Psoas muscle (tissue), 7 donors: ENCODE measurements at regions not wholly inside any gene's neighbourhood (a gene's known extent, or its start where the extent isn't known, plus 50 kb on each side); places are given as distances from the start of the nearest gene placed in this dataset.

Experiments used
- ATAC-seq, 4 donors: fragments of 200-7000 bp; cut with Tn5 transposase; one replicate each; pipeline ENCODE4 v1.9.1; 2020; ENCODE audit warnings: moderate library complexity in 3 of 4, mild to moderate bottlenecking in 2 of 4
- DNase-seq, 2 donors: peaks; one replicate each; pipeline ENCODE4 v3.0.0-alpha.2; 2020
- H3K27ac ChIP-seq: fragments of 200-600 bp; one replicate; pipeline ENCODE4 v1.8.0; 2022
- H3K27me3 ChIP-seq, 3 donors: fragments of 200-600 bp in 1 of 3; one replicate each; pipeline versions ENCODE4 v1.6.1 to v1.8.0; 2013 to 2022; ENCODE audit warnings: low read length in 2 of 3, mild to moderate bottlenecking in 2 of 3, moderate library complexity in 1 of 3; ENCODE audit not compliant: insufficient read depth in 3 of 3
- H3K36me3 ChIP-seq, 2 donors: fragments of 200-600 bp in 1 of 2; one replicate each; pipeline versions ENCODE4 v1.6.1 to v1.8.0; 2013 to 2022; ENCODE audit warnings: low read depth in 1 of 2, mild to moderate bottlenecking in 1 of 2, moderate library complexity in 1 of 2; ENCODE audit not compliant: insufficient read depth in 1 of 2
- H3K4me1 ChIP-seq: fragments of 200-600 bp; one replicate; pipeline ENCODE4 v1.8.0; 2022
- H3K4me3 ChIP-seq: fragments of 200-600 bp; one replicate; pipeline ENCODE4 v1.8.0; 2022; ENCODE audit warnings: mild to moderate bottlenecking
- H3K9me3 ChIP-seq: fragments of 200-600 bp; one replicate; pipeline ENCODE4 v1.8.0; 2022
- CTCF ChIP-seq: fragments of 200-600 bp; IDR thresholded peaks from one replicate; pipeline ENCODE4 v1.8.0; 2022; ENCODE audit warnings: antibody characterized with exemption
- WGBS, 3 donors: extraction: QIAGEN DNeasy Blood & Tissue Kit; methylation state at CpG; one replicate each; pipeline versions ENCODE4 v1.1.6 to v1.1.7; 2013; 5-methylcytosine and 5-hydroxymethylcytosine counted together
- intact Hi-C, 2 donors: fragments of 100-400 bp; cut with DNase I; formaldehyde crosslinking; loops; one replicate each; pipeline versions ENCODE4 v1.11.0 to v1.14.2; 2022
- donor health status: healthy with polysubstance abuse.
- donor health status: DM: no; HTN: no; CAD: no; lungs with moderate emphysema.
- donor health status: Bipolar disorder and iron deficiency.
- donor health status: healthy.
- donor health status: DM: yes; HTN: yes; CAD: no.
- donor health status: DM: no; HTN: no; CAD: no.
- donor health status: DM: yes; HTN: yes; CAD: no.

- Histone ChIP-seq H3K9me3 (no peaks in the 10 kb centered on the region), H3K27ac (no peak overlapping the region), H3K4me1 (no peaks in the 10 kb centered on the region), H3K36me3 (no peaks in the 10 kb centered on the region), H3K4me3 (no peak overlapping the region), H3K27me3 (no peaks in the 10 kb centered on the region)
- intact Hi-C loops, result no loop called here
- DNase-seq (no peak), ATAC-seq (no peak)
- TF ChIP-seq CTCF, result no peak
- 75 to 79% (median 79%) methylated on average over 4 of the region's 4 CpGs for WGBS, 3 donors
Observed at GRCh38 chr13:99743094-99743493, 228.5 kb downstream of the ZIC5 start.

- intact Hi-C loops, result no loop called here
Observed at GRCh38 chr13:99741960-99742359, 229.6 kb downstream of the ZIC5 start.

GRCh38 chr13:99740251-99740979, 231.2 kb downstream of the ZIC5 start:
- Histone ChIP-seq H3K4me1 (no peaks in the 10 kb centered on the region), H3K9me3 (no peaks in the 10 kb centered on the region), H3K27ac (no peak overlapping the region), H3K4me3 (no peak overlapping the region), H3K36me3 (no peaks in the 10 kb centered on the region), H3K27me3 (no peaks in the 10 kb centered on the region)
- DNase-seq, result no peak
- intact Hi-C loops, result no loop called here
- ATAC-seq, result no peak
- 83 to 84% (median 84%) methylated on average over 17 of the region's 17 CpGs for WGBS, 3 donors
- TF ChIP-seq CTCF, result no peak

More at GRCh38 chr13:99741960-99742359, 229.6 kb downstream of the ZIC5 start:
- ATAC-seq (no peak), DNase-seq (no peak)
- H3K4me3 ChIP-seq, result no peak overlapping the region
- no peaks in the 10 kb centered on the region for H3K9me3 ChIP-seq
- no peaks in the 10 kb centered on the region for H3K36me3 ChIP-seq
- no peaks in the 10 kb centered on the region for H3K27me3 ChIP-seq
- H3K4me1 ChIP-seq, result no peaks in the 10 kb centered on the region
- no peak for TF ChIP-seq CTCF
- no peak overlapping the region for H3K27ac ChIP-seq
- WGBS, 3 donors, result 35 to 49% (median 37%) methylated on average over 6 of the region's 6 CpGs

GRCh38 chr13:99738626-99739025, 232.9 kb downstream of the ZIC5 start:
- 52 to 67% (median 60%) methylated on average over 4 of the region's 4 CpGs for WGBS, 3 donors
- no peaks in the 10 kb centered on the region for H3K36me3 ChIP-seq
- intact Hi-C loops, result no loop called here
- no peak overlapping the region for H3K27ac ChIP-seq
- no peaks in the 10 kb centered on the region for H3K4me1 ChIP-seq
- no peak for TF ChIP-seq CTCF
- no peak for DNase-seq
- no peak overlapping the region for H3K4me3 ChIP-seq
- no peaks in the 10 kb centered on the region for H3K27me3 ChIP-seq
- no peaks in the 10 kb centered on the region for H3K9me3 ChIP-seq
- ATAC-seq, result no peak
